ENCODE measurements at regions not wholly inside any gene's neighbourhood (a gene's known extent, or its start where the extent isn't known, plus 50 kb on each side); places are given as distances from the start of the nearest gene placed in this dataset.

DNA sequence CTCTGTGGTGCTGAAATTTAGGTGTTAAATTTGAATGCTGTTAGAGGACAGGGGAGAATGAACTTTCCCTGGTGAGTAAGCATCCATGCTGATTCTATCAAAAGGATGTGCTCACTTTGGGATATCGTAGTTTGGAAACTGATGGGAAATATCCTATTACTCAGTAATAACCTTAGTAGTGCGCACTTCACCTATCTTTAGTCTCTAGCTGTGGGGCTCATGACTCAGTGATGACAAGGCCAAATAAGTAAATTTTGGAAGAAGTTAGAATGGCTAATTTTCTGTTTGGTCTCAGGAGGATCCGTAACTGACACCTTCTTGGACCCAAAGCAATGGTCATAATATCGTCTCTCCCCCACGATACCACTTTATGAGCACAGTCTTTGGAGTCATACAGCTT, 448.4 kb downstream of the PSAT1 start:
- Histone ChIP-seq H3K4me3 (ENCODE audit: low read depth, low read length) (no peak overlapping the region), H3K4me2 (ENCODE audit: low read length) (no peak overlapping the region), H3K27me3 (ENCODE audit: control insufficient read depth, insufficient read depth, low read length) (no peaks in the 10 kb centered on the region), H3K27ac (no peak overlapping the region), H3K4me1 (no peaks in the 10 kb centered on the region), H2AFZ (no peak overlapping the region), H3K9me3 (ENCODE audit: control insufficient read depth, low read length) (no peaks in the 10 kb centered on the region), H3K9ac (no peak overlapping the region), H3K79me2 (no peaks in the 10 kb centered on the region), H3K36me3 (ENCODE audit: control insufficient read depth, insufficient read depth, low read length) (no peaks in the 10 kb centered on the region)
- TF ChIP-seq, protein P1, sequence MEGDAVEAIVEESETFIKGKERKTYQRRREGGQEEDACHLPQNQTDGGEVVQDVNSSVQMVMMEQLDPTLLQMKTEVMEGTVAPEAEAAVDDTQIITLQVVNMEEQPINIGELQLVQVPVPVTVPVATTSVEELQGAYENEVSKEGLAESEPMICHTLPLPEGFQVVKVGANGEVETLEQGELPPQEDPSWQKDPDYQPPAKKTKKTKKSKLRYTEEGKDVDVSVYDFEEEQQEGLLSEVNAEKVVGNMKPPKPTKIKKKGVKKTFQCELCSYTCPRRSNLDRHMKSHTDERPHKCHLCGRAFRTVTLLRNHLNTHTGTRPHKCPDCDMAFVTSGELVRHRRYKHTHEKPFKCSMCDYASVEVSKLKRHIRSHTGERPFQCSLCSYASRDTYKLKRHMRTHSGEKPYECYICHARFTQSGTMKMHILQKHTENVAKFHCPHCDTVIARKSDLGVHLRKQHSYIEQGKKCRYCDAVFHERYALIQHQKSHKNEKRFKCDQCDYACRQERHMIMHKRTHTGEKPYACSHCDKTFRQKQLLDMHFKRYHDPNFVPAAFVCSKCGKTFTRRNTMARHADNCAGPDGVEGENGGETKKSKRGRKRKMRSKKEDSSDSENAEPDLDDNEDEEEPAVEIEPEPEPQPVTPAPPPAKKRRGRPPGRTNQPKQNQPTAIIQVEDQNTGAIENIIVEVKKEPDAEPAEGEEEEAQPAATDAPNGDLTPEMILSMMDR (IDR thresholded peaks at IDR 0.05): no peak

- no peaks in the 10 kb centered on the region for H3K36me3 ChIP-seq (ENCODE audit: control insufficient read depth, insufficient read depth, low read length)
- no peak overlapping the region for H3K27ac ChIP-seq
- H3K4me1 ChIP-seq: no peaks in the 10 kb centered on the region
- H2AFZ ChIP-seq: no peak overlapping the region
- no peaks in the 10 kb centered on the region for H3K27me3 ChIP-seq (ENCODE audit: control insufficient read depth, insufficient read depth, low read length)
- H3K9me3 ChIP-seq (ENCODE audit: control insufficient read depth, low read length): no peaks in the 10 kb centered on the region
- H3K4me3 ChIP-seq (ENCODE audit: low read depth, low read length): no peak overlapping the region
- TF ChIP-seq, protein P1 (IDR thresholded peaks at IDR 0.05): no peak
- no peaks in the 10 kb centered on the region for H3K79me2 ChIP-seq
- no peak overlapping the region for H3K9ac ChIP-seq
- no peak overlapping the region for H3K4me2 ChIP-seq (ENCODE audit: low read length)
These were observed 449.1 kb downstream of the PSAT1 start for GRCh38 chr9:78746010-78746409.

DNA sequence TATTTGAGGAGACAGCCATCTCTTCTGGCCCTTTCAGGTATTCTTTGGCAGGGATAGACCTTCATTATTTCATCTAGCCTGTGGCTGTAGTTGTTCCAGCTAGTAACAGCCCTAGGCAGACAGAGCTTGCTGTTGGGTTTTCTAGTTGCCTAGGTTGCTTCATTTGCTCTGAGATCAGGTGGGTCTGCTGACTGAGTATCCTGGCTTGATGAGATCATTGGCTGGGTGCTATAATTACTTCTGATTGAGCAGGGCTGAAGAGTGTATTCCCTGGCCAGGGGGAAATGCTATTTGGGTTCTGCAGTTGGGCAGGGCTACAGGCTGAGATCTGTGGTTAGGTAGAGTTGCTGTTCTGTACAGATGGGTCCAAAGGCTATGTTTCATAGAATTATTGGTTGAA, 456.1 kb downstream of the PSAT1 start:
- Histone ChIP-seq H3K4me2 (ENCODE audit: low read length) (no peak overlapping the region), H3K4me3 (ENCODE audit: low read depth, low read length) (no peak overlapping the region), H3K9me3 (ENCODE audit: control insufficient read depth, low read length) (no peaks in the 10 kb centered on the region), H3K9ac (no peak overlapping the region), H3K4me1 (no peaks in the 10 kb centered on the region), H3K36me3 (ENCODE audit: control insufficient read depth, insufficient read depth, low read length) (no peaks in the 10 kb centered on the region), H3K79me2 (no peaks in the 10 kb centered on the region), H2AFZ (no peak overlapping the region), H3K27me3 (ENCODE audit: control insufficient read depth, insufficient read depth, low read length) (no peaks in the 10 kb centered on the region), H3K27ac (no peak overlapping the region)
- TF ChIP-seq, protein P1 (IDR thresholded peaks at IDR 0.05): no peak

DNA sequence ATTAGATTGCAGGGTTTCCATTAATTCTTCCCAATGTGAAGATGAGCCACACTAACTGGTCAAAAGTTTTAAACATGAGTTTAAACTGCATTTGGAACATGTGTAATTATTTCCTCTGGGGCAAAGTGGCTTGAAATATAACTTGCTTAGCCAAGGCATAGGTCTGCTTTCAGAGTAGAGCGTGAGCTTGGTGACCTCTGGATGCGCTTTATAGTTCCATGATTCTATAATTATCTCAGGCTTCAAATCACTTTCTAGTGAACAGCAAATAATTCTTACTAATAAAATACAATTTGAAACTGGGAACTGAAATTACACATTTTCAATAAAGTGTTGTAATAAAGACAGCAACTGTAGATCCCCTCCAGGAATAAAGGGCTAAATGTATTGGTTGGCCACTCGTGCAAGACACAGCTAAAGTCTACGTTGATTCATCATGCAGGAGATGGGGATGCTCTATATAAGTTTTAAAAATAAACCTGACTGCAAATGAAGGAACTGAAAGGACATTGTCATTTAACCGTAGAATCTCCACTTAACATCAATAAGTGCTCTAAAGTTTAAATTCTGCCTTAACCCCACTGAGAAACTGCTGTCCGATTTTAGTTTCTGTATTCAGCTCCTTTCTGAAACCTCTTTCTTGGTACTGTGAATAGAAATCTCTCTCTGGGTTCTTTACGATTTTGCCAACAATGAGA, 460.0 kb downstream of the PSAT1 start:
- Histone ChIP-seq H3K9ac (no peak overlapping the region), H3K4me3 (ENCODE audit: low read depth, low read length) (no peak overlapping the region), H3K27me3 (ENCODE audit: control insufficient read depth, insufficient read depth, low read length) (no peaks in the 10 kb centered on the region), H3K4me1 (no peaks in the 10 kb centered on the region), H3K36me3 (ENCODE audit: control insufficient read depth, insufficient read depth, low read length) (no peaks in the 10 kb centered on the region), H3K27ac (no peak overlapping the region), H3K79me2 (no peaks in the 10 kb centered on the region), H2AFZ (no peak overlapping the region), H3K4me2 (ENCODE audit: low read length) (no peak overlapping the region), H3K9me3 (ENCODE audit: control insufficient read depth, low read length) (no peaks in the 10 kb centered on the region)
- TF ChIP-seq, protein P1 (IDR thresholded peaks at IDR 0.05): no peak

DNA sequence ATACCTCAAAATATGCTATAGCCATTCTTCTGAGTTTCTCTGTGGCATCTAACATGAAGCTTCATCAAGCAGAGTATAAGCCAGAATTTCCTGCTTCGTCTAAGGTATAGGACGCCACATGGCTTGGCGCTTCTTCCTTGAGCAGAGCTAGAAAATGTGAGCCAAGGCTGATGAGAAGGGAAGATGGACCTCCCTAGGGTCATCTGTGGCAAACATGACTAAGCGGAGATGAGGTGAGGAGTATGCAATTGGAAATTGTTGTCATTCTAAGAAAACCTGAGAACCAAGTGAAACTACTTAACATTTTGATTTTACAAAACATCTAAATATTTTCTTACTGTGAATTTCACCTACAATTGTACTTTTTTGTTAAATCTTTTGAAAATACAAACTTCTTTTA, 466.5 kb downstream of the PSAT1 start:
- Histone ChIP-seq H3K4me1 (no peaks in the 10 kb centered on the region), H3K9me3 (ENCODE audit: control insufficient read depth, low read length) (no peaks in the 10 kb centered on the region), H3K4me2 (ENCODE audit: low read length) (no peak overlapping the region), H3K9ac (no peak overlapping the region), H3K79me2 (no peaks in the 10 kb centered on the region), H3K4me3 (ENCODE audit: low read depth, low read length) (no peak overlapping the region), H2AFZ (no peak overlapping the region), H3K27ac (no peak overlapping the region), H3K27me3 (ENCODE audit: control insufficient read depth, insufficient read depth, low read length) (no peaks in the 10 kb centered on the region), H3K36me3 (ENCODE audit: control insufficient read depth, insufficient read depth, low read length) (no peaks in the 10 kb centered on the region)
- TF ChIP-seq, protein P1 (IDR thresholded peaks at IDR 0.05): no peak
